Inferior parietal cortex (tissue), 1 donor: ENCODE measurements at regions not wholly inside any gene's neighbourhood (a gene's known extent, or its start where the extent isn't known, plus 50 kb on each side); places are given as distances from the start of the nearest gene placed in this dataset.
"Not testable (repeated sequence)": the region's sequence is repeated elsewhere in the genome, so short reads cannot be mapped to it uniquely, and the experiment has no call there.

Experiments
- DNase-seq: peaks from one replicate; pipeline ENCODE4 v3.0.0-alpha.2; 2016; ENCODE audit errors: extremely low spot score

- DNase-seq, result no peak
Measured at GRCh38 chr11:21928847-21929246, 264.0 kb upstream of the ANO5 start.

- DNase-seq, result no peak
Measured at GRCh38 chr11:21930408-21930807, 262.5 kb upstream of the ANO5 start.

- DNase-seq, result no peak
Measured at GRCh38 chr11:21931436-21932101, 261.3 kb upstream of the ANO5 start.

GRCh38 chr11:21933095-21933494 lies 259.8 kb upstream of the ANO5 start:
- DNase-seq, result no peak

GRCh38 chr11:21944577-21944976 lies 248.3 kb upstream of the ANO5 start:
- DNase-seq, result no peak

GRCh38 chr11:21948876-21949275 lies 244.0 kb upstream of the ANO5 start:
- no peak for DNase-seq

- DNase-seq, result no peak
Measured at GRCh38 chr11:21949763-21950413, 243.0 kb upstream of the ANO5 start.

- no peak for DNase-seq
Measured at GRCh38 chr11:21963013-21963412, 229.9 kb upstream of the ANO5 start.

- DNase-seq, result no peak
Measured at GRCh38 chr11:21965221-21965620, 227.7 kb upstream of the ANO5 start.

GRCh38 chr11:21968702-21969101 lies 224.2 kb upstream of the ANO5 start:
- no peak for DNase-seq

GRCh38 chr11:21969841-21970240 lies 223.0 kb upstream of the ANO5 start:
- no peak for DNase-seq

- no peak for DNase-seq
Measured at GRCh38 chr11:21975242-21975641, 217.6 kb upstream of the ANO5 start.

GRCh38 chr11:21976210-21976609 lies 216.7 kb upstream of the ANO5 start:
- DNase-seq, result no peak

GRCh38 chr11:21983431-21983830 lies 209.5 kb upstream of the ANO5 start:
- DNase-seq, result no peak

- DNase-seq, result no peak
Measured at GRCh38 chr11:21986361-21986760, 206.5 kb upstream of the ANO5 start.

GRCh38 chr11:21987261-21987660 lies 205.6 kb upstream of the ANO5 start:
- DNase-seq, result peak; percentile 20

GRCh38 chr11:21988477-21988876 lies 204.4 kb upstream of the ANO5 start:
- peak; percentile 33 for DNase-seq

- DNase-seq, result not testable (repeated sequence)
Measured at GRCh38 chr11:22001803-22002202, 191.1 kb upstream of the ANO5 start.

GRCh38 chr11:22006901-22007300 lies 186.0 kb upstream of the ANO5 start:
- no peak for DNase-seq

- no peak for DNase-seq
Measured at GRCh38 chr11:22031791-22032190, 161.1 kb upstream of the ANO5 start.

GRCh38 chr11:22037505-22037904 lies 155.4 kb upstream of the ANO5 start:
- DNase-seq, result no peak

GRCh38 chr11:22041039-22041438 lies 151.8 kb upstream of the ANO5 start:
- no peak for DNase-seq

- DNase-seq, result no peak
Measured at GRCh38 chr11:22042081-22042480, 150.8 kb upstream of the ANO5 start.

- DNase-seq, result no peak
Measured at GRCh38 chr11:22044126-22044525, 148.8 kb upstream of the ANO5 start.
